Activated B cell treated with CpG ODN at 0.5 μM for 24 hours (primary cell): ENCODE measurements at regions not wholly inside any gene's neighbourhood (a gene's known extent, or its start where the extent isn't known, plus 50 kb on each side); places are given as distances from the start of the nearest gene placed in this dataset.

Experiments used
- ATAC-seq: fragments of 200-7000 bp; cut with Tn5 transposase; one replicate; pipeline ENCODE4 v1.10.0; 2021; ENCODE audit warnings: low read depth, mild to moderate bottlenecking, moderate library complexity
- CTCF ChIA-PET: fragments of 350-600 bp; sonication (Branson Sonifier 250); formaldehyde crosslinking; loops from one replicate; lab custom pipeline; 2021; ENCODE audit warnings: antibody characterized with exemption; lab: Charles Lee
- POLR2A ChIA-PET: fragments of 350-600 bp; sonication (Branson Sonifier 250); formaldehyde crosslinking; loops from one replicate; lab custom pipeline; 2021; ENCODE audit warnings: antibody characterized with exemption; lab: Charles Lee
- DNase-seq: peaks from one replicate; pipeline ENCODE4 v3.0.0; 2022
- H3K27ac Mint-ChIP-seq: one replicate; pipeline ENCODE4 v1.8.0; 2020; ENCODE audit warnings: mixed read lengths
- H3K27me3 Mint-ChIP-seq: one replicate; pipeline ENCODE4 v1.8.0; 2021; ENCODE audit warnings: mixed read lengths
- H3K36me3 Mint-ChIP-seq: one replicate; pipeline ENCODE4 v1.8.0; 2021; ENCODE audit warnings: low read depth, mixed read lengths
- H3K4me1 Mint-ChIP-seq: one replicate; pipeline ENCODE4 v1.8.0; 2021; ENCODE audit warnings: mixed read lengths
- H3K4me3 Mint-ChIP-seq: one replicate; pipeline ENCODE4 v1.8.0; 2020; ENCODE audit warnings: mild to moderate bottlenecking, mixed read lengths
- H3K9me3 Mint-ChIP-seq: one replicate; pipeline ENCODE4 v1.8.0; 2020; ENCODE audit warnings: mixed read lengths
- intact Hi-C: fragments of 100-400 bp; cut with micrococcal nuclease; formaldehyde crosslinking; loops from one replicate; pipeline ENCODE4 v1.15.1; 2024
- TF ChIP-seq, protein P1 (sequence below): fragments of 200-600 bp; IDR thresholded peaks from one replicate; pipeline ENCODE4 v1.8.0; 2022; ENCODE audit warnings: antibody characterized with exemption, mild to moderate bottlenecking

DNA sequence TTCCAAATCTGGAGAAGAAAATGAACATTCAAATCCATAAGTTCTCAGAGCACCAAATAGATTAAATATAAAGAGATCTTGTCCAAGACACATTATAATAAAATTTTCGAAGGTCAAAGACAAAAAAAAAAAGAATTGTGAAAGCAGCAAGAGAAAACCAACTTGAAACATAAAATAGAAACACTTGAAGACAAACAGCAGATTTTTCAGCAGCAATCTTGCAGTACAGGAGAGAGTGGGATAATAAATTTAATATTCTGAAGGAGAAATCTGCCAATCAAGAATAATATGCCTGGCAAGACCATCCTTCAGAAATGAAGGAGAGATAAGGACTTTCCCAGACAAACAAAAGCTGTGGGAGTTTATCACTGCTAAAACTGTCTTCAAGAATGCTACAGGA lies 150.5 kb upstream of the COL8A1 start:
- H3K36me3 Mint-ChIP-seq: no peaks in the 10 kb centered on the region
- ChIA-PET POLR2A (no interaction called here), CTCF (no interaction called here)
- peaks cover 31% of the 10 kb centered on the region for H3K9me3 Mint-ChIP-seq
- no peak overlapping the region for H3K4me3 Mint-ChIP-seq
- no peak overlapping the region for H3K27ac Mint-ChIP-seq
- no peaks in the 10 kb centered on the region for H3K27me3 Mint-ChIP-seq
- intact Hi-C loops: no loop called here
- ATAC-seq (no peak), DNase-seq (no peak)
- H3K4me1 Mint-ChIP-seq: no peaks in the 10 kb centered on the region
- TF ChIP-seq, protein P1, sequence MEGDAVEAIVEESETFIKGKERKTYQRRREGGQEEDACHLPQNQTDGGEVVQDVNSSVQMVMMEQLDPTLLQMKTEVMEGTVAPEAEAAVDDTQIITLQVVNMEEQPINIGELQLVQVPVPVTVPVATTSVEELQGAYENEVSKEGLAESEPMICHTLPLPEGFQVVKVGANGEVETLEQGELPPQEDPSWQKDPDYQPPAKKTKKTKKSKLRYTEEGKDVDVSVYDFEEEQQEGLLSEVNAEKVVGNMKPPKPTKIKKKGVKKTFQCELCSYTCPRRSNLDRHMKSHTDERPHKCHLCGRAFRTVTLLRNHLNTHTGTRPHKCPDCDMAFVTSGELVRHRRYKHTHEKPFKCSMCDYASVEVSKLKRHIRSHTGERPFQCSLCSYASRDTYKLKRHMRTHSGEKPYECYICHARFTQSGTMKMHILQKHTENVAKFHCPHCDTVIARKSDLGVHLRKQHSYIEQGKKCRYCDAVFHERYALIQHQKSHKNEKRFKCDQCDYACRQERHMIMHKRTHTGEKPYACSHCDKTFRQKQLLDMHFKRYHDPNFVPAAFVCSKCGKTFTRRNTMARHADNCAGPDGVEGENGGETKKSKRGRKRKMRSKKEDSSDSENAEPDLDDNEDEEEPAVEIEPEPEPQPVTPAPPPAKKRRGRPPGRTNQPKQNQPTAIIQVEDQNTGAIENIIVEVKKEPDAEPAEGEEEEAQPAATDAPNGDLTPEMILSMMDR: no peak

DNA sequence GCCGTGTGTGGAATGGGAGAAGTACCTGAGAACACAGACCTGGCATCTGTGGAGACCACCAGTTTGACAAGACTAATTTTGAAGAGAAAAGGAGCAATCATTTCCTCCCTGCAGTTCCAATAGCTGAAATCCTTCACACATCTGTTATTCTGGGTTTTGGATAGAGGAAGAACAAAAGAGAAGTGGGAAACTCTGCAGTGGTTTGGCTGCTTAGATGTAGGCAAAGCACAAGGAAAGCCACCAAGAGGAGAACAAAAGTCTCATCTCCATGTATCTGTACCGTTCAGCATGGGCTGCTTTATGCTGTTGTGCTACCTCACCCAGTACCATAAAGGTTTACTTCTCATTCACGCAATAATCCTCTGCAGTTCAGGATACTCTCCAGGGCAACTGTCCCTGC lies 153.1 kb upstream of the COL8A1 start:
- DNase-seq (no peak), ATAC-seq (no peak)
- ChIA-PET CTCF (no interaction called here), POLR2A (no interaction called here)
- Mint-ChIP-seq H3K4me1 (no peaks in the 10 kb centered on the region), H3K9me3 (peaks cover 21% of the 10 kb centered on the region), H3K27me3 (no peaks in the 10 kb centered on the region), H3K36me3 (no peaks in the 10 kb centered on the region), H3K27ac (no peak overlapping the region), H3K4me3 (no peak overlapping the region)
- intact Hi-C loops: no loop called here
- TF ChIP-seq, protein P1: no peak

DNA sequence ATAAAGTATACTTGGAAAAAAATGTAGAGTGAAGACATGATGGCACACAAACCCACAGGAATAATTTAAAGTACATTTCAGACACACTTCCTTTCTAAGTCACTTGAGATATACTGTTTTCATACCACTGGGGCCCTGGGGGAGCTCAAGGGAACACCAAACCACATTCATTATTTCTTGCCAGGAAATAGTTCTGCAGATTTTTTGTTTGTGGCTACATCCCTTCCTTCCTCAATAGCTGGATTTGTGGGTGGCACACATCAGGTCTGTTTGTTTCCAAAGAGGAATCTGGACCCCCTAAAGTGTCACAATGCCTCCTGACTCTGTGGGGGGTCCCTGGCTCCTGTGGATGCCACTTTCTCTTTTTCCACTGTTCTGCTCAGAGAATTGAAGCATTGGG lies 153.5 kb upstream of the COL8A1 start:
- Mint-ChIP-seq H3K4me3 (no peak overlapping the region), H3K9me3 (peaks cover 17% of the 10 kb centered on the region), H3K36me3 (no peaks in the 10 kb centered on the region), H3K4me1 (no peaks in the 10 kb centered on the region), H3K27ac (no peak overlapping the region), H3K27me3 (no peaks in the 10 kb centered on the region)
- TF ChIP-seq, protein P1: no peak
- intact Hi-C loops: no loop called here
- ChIA-PET POLR2A (no interaction called here), CTCF (no interaction called here)
- ATAC-seq: no peak
- no peak for DNase-seq

DNA sequence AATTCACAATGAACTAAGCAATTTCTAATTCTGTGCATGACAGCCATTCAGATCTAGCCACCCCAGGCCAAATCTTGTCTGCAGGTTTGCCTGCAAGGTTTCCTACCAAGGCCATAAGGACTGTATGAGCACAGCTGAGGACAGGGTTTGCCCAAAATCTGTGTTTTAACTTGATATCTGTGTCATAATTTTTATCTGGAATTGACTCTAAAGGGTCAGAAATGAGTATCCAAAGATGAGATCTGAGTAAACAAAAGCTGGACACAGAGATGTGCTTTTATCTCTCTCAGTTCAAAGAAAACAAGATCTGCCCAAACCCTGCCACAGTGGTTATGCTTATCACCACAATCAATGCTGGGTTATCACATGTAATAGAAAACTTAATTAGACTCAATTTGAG lies 154.6 kb upstream of the COL8A1 start:
- H3K27ac Mint-ChIP-seq: no peak overlapping the region
- no peaks in the 10 kb centered on the region for H3K27me3 Mint-ChIP-seq
- intact Hi-C loops: no loop called here
- no peaks in the 10 kb centered on the region for H3K4me1 Mint-ChIP-seq
- DNase-seq: no peak
- CTCF ChIA-PET: no interaction called here
- H3K9me3 Mint-ChIP-seq: peaks cover 12% of the 10 kb centered on the region
- H3K36me3 Mint-ChIP-seq: no peaks in the 10 kb centered on the region
- POLR2A ChIA-PET: no interaction called here
- TF ChIP-seq, protein P1: no peak
- no peak overlapping the region for H3K4me3 Mint-ChIP-seq
- ATAC-seq: no peak

DNA sequence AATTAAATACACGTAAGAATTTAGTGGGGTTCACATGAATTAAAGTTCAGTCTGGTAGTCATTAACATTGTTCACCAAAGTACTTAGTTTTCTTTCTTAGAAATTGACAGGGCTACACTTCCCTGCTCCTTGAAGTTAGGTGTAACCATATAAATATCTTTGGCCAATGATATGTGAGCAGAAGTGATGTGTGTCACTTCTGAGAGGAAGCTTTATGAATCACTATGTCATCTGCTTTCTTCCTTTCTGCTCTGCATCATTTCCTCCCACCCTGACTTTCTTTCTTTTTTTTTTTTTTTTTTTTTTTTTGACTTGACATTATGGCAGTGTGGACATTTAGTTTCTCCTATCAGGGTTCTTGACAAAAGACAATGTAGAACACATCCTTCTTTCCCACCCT lies 156.2 kb upstream of the COL8A1 start:
- Mint-ChIP-seq H3K9me3 (peaks cover 4% of the 10 kb centered on the region), H3K36me3 (no peaks in the 10 kb centered on the region), H3K27me3 (no peaks in the 10 kb centered on the region), H3K27ac (no peak overlapping the region), H3K4me3 (no peak overlapping the region), H3K4me1 (no peaks in the 10 kb centered on the region)
- TF ChIP-seq, protein P1: no peak
- ChIA-PET CTCF (no interaction called here), POLR2A (no interaction called here)
- no peak for DNase-seq
- intact Hi-C loops: no loop called here
- no peak for ATAC-seq
